ENCODE measurements at regions not wholly inside any gene's neighbourhood (a gene's known extent, or its start where the extent isn't known, plus 50 kb on each side); places are given as distances from the start of the nearest gene placed in this dataset.

- Histone ChIP-seq H3K4me3 (ENCODE audit: extremely low read depth in 1 of 4, insufficient read depth in 2 of 4, low read depth in 3 of 4, low read length in 4 of 4) (no peak overlapping the region), H3K36me3 (ENCODE audit: control insufficient read depth in 2 of 4, insufficient read depth in 4 of 4, low read length in 3 of 4) (no peaks in the 10 kb centered on the region), H3K27ac (ENCODE audit: low read depth, low read length) (no peak overlapping the region), H3K56ac (replicated peaks; ENCODE audit: insufficient read length, low read depth, low read length) (no peak overlapping the region), H2BK20ac (ENCODE audit: low read length) (no peak overlapping the region), H3K79me1 (ENCODE audit: low read depth, low read length) (no peaks in the 10 kb centered on the region), H4K5ac (ENCODE audit: insufficient read length, low read depth, low read length) (no peak overlapping the region), H2AFZ (ENCODE audit: low read length) (no peak overlapping the region), H3K14ac (ENCODE audit: insufficient read length) (no peak overlapping the region), H2AK5ac (ENCODE audit: low read depth, low read length) (no peak overlapping the region), H3K23ac (ENCODE audit: insufficient read length) (no peak overlapping the region), H2BK5ac (ENCODE audit: low read depth, low read length) (no peak overlapping the region), H3K4ac (replicated peaks; ENCODE audit: insufficient read length, low read depth, low read length) (no peak overlapping the region), H2BK120ac (replicated peaks; ENCODE audit: low read depth, low read length) (no peak overlapping the region), H4K20me1 (replicated peaks in 1 of 2; ENCODE audit: control insufficient read depth in 1 of 2, insufficient read depth in 2 of 2, low read length in 2 of 2) (no peaks in the 10 kb centered on the region), H3K9ac (replicated peaks in 1 of 4; ENCODE audit: extremely low read depth in 1 of 4, low read depth in 3 of 4, low read length in 3 of 4) (no peak overlapping the region), H3K27me3 (replicated peaks in 1 of 4; ENCODE audit: control insufficient read depth in 3 of 4, extremely low read depth in 1 of 4, insufficient read depth in 3 of 4, low read length in 3 of 4) (no peaks in the 10 kb centered on the region), H3K9me3 (ENCODE audit: insufficient read depth in 2 of 2, low read depth in 1 of 2, low read length in 1 of 2) (no peaks in the 10 kb centered on the region), H4K91ac (replicated peaks; ENCODE audit: insufficient read length, low read length) (no peak overlapping the region), H3K23me2 (ENCODE audit: low read depth, low read length) (no peaks in the 10 kb centered on the region; the same call in 1 of the 2 replicates), H3K79me2 (ENCODE audit: control insufficient read depth in 1 of 2, insufficient read depth in 2 of 2, low read length in 2 of 2) (no peaks in the 10 kb centered on the region), H3K4me2 (ENCODE audit: insufficient read depth in 1 of 2, low read depth in 2 of 2, low read length in 2 of 2) (no peak overlapping the region), H2BK15ac (ENCODE audit: low read length) (no peak overlapping the region), H3K4me1 (replicated peaks in 1 of 4; ENCODE audit: control insufficient read depth in 3 of 4, insufficient read depth in 4 of 4, low read length in 3 of 4) (no peaks in the 10 kb centered on the region), H3K18ac (ENCODE audit: extremely low read depth, low read length) (no peak overlapping the region), H2BK12ac (ENCODE audit: low read depth, low read length) (no peak overlapping the region), H4K8ac (ENCODE audit: extremely low read depth, insufficient read depth, low read length) (no peak overlapping the region)
- ChIA-PET POLR2A (ENCODE audit: partially characterized antibody) (no interaction called here), CTCF (ENCODE audit: partially characterized antibody) (interaction anchor here (1.1 to 1.8 kb wide), 4 partner anchors 12 to 404 kb away, joined by 3 to 4 read pairs (median 4); no protein-coding TSS in a partner anchor)
- WGBS, 2 experiments (ENCODE audit: extremely low coverage in 1 of 2, insufficient coverage in 1 of 2, insufficient read length in 1 of 2, insufficient replicate concordance in 2 of 2, low coverage in 1 of 2, low lambda C conversion rate in 2 of 2, missing lambda C conversion rate in 1 of 2) = 96% methylated on average over 3 of the region's 3 CpGs; no CpG with 5 or more reads in 1 of the 2 experiments
- DNase-seq (ENCODE audit: low read depth in 1 of 2, low spot score in 2 of 2) (no peak), FAIRE-seq (no peak)
- no peak for TF ChIP-seq CHD1 (IDR thresholded peaks at IDR 0.05; ENCODE audit: low read depth, low read length)
- no peak for TF ChIP-seq FOSL1 (IDR thresholded peaks at IDR 0.05; ENCODE audit: insufficient read depth, low read depth, low read length)
- no peak for TF ChIP-seq SIRT6 (IDR thresholded peaks at IDR 0.05; ENCODE audit: low read length)
- TF ChIP-seq CBX8 (IDR thresholded peaks at IDR 0.05; ENCODE audit: borderline replicate concordance, low read depth, low read length) = no peak
- no peak for TF ChIP-seq KDM5A (IDR thresholded peaks at IDR 0.05; ENCODE audit: low read length)
- TF ChIP-seq RXRA (IDR thresholded peaks at IDR 0.05; ENCODE audit: insufficient read depth, low read depth, low read length) = no peak
- TF ChIP-seq SP4 (IDR thresholded peaks at IDR 0.05; ENCODE audit: low read length) = no peak
- no peak for TF ChIP-seq ZNF274 (IDR thresholded peaks at IDR 0.05; ENCODE audit: borderline replicate concordance, extremely low read depth, low read length)
- no peak for TF ChIP-seq JUND (IDR thresholded peaks at IDR 0.05; ENCODE audit: low read length)
- TF ChIP-seq, protein P1, sequence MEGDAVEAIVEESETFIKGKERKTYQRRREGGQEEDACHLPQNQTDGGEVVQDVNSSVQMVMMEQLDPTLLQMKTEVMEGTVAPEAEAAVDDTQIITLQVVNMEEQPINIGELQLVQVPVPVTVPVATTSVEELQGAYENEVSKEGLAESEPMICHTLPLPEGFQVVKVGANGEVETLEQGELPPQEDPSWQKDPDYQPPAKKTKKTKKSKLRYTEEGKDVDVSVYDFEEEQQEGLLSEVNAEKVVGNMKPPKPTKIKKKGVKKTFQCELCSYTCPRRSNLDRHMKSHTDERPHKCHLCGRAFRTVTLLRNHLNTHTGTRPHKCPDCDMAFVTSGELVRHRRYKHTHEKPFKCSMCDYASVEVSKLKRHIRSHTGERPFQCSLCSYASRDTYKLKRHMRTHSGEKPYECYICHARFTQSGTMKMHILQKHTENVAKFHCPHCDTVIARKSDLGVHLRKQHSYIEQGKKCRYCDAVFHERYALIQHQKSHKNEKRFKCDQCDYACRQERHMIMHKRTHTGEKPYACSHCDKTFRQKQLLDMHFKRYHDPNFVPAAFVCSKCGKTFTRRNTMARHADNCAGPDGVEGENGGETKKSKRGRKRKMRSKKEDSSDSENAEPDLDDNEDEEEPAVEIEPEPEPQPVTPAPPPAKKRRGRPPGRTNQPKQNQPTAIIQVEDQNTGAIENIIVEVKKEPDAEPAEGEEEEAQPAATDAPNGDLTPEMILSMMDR (IDR thresholded peaks at IDR 0.05; ENCODE audit: control extremely low read depth in 1 of 3, insufficient read depth in 1 of 3, low read depth in 1 of 3, low read length in 3 of 3) = no peak
- TF ChIP-seq ASH2L (IDR thresholded peaks at IDR 0.05; ENCODE audit: low read length) = no peak
- no peak for TF ChIP-seq BCL11A (IDR thresholded peaks at IDR 0.05; ENCODE audit: low read depth in 2 of 2, low read length in 2 of 2)
- no peak for TF ChIP-seq CREB1 (IDR thresholded peaks at IDR 0.05)
- no peak for TF ChIP-seq SIX5 (IDR thresholded peaks at IDR 0.05; ENCODE audit: low read depth, low read length)
Observed at GRCh38 chr6:104229057-104229456, 630.7 kb downstream of the HACE1 start.

Data from H1 (cell line).